ENCODE measurements at regions not wholly inside any gene's neighbourhood (a gene's known extent, or its start where the extent isn't known, plus 50 kb on each side); places are given as distances from the start of the nearest gene placed in this dataset.

- TF ChIP-seq YY1 (IDR thresholded peaks at IDR 0.05; ENCODE audit: insufficient read depth, insufficient read length), result no peak
- TF ChIP-seq SUZ12 (IDR thresholded peaks at IDR 0.05; ENCODE audit: extremely low read depth, insufficient read depth, insufficient read length), result no peak
- no peak for TF ChIP-seq ZNF274 (IDR thresholded peaks at IDR 0.05; ENCODE audit: low read depth, low read length)
Observed at GRCh38 chr2:4391013-4391412, 687.6 kb downstream of the DCDC2C start.
